ENCODE measurements at regions not wholly inside any gene's neighbourhood (a gene's known extent, or its start where the extent isn't known, plus 50 kb on each side); places are given as distances from the start of the nearest gene placed in this dataset.
"Not testable (repeated sequence)": the region's sequence is repeated elsewhere in the genome, so short reads cannot be mapped to it uniquely, and the experiment has no call there.

DNA sequence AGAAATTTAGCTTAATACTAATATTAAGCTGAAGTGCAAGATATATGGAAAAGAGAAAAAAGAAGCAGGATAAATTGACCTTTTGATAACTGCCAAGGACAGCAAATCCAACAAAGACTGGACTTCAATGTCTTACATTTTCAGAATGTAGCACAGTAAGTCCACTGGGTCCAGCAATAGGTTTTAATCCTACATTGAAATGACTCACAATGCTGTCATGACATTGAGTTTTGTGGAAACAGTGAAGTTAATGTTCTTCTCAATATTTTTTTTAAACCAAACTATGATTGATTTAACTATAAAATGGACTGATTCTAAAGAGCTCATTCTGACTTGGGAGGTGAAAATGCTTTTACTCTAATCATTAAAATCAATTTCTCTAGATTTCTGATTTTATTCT, 166.6 kb upstream of the ZNF717 start:
- TF ChIP-seq TOX (CRISPR knock-in tag; IDR thresholded peaks at IDR 0.05; ENCODE audit: borderline replicate concordance), result no peak
- TF ChIP-seq ZFP3 (CRISPR knock-in tag; IDR thresholded peaks at IDR 0.05), result no peak
- TF ChIP-seq ZFP30 (CRISPR knock-in tag; IDR thresholded peaks at IDR 0.05), result no peak
- TF ChIP-seq, protein P1, sequence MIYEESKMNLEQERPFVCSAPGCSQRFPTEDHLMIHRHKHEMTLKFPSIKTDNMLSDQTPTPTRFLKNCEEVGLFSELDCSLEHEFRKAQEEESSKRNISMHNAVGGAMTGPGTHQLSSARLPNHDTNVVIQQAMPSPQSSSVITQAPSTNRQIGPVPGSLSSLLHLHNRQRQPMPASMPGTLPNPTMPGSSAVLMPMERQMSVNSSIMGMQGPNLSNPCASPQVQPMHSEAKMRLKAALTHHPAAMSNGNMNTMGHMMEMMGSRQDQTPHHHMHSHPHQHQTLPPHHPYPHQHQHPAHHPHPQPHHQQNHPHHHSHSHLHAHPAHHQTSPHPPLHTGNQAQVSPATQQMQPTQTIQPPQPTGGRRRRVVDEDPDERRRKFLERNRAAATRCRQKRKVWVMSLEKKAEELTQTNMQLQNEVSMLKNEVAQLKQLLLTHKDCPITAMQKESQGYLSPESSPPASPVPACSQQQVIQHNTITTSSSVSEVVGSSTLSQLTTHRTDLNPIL (CRISPR knock-in tag; IDR thresholded peaks at IDR 0.05; ENCODE audit: low read depth), result no peak
- no peak for TF ChIP-seq CSDC2 (CRISPR knock-in tag; IDR thresholded peaks at IDR 0.05)
- no peak for ATAC-seq

- not testable (repeated sequence) for ATAC-seq
Measured at GRCh38 chr3:75960031-75960430, 174.7 kb upstream of the ZNF717 start.

- ATAC-seq, result not testable (repeated sequence)
Measured at GRCh38 chr3:75962054-75962453, 176.7 kb upstream of the ZNF717 start.

DNA sequence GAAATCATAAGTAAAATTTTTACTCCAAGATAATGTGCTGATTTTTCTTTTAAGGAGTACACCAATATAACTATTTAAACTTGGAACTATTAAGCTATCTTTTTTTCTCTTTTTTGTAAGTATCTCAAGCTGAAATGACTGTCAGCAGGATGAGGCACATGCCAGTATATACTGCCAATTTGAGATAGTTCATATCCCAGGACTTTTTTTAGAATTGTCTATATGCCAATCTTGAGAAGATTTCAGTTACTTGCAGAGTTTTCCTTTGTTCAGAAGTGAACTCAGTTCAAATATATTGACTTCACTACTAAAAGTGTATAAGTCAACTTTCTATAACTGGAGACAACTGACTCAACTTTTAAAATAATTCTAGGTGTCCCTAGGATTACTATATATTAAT, 181.7 kb upstream of the ZNF717 start:
- ATAC-seq, result no peak
- TF ChIP-seq ZNF70 (CRISPR knock-in tag; IDR thresholded peaks at IDR 0.05), result no peak
- TF ChIP-seq, protein P1 (CRISPR knock-in tag; IDR thresholded peaks at IDR 0.05; ENCODE audit: low read depth), result no peak

- TF ChIP-seq CSDC2 (CRISPR knock-in tag; IDR thresholded peaks at IDR 0.05), result no peak
- TF ChIP-seq, protein P1 (CRISPR knock-in tag; IDR thresholded peaks at IDR 0.05; ENCODE audit: low read depth), result no peak
- TF ChIP-seq BACH2 (CRISPR knock-in tag; IDR thresholded peaks at IDR 0.05; ENCODE audit: borderline replicate concordance), result no peak
- no peak for TF ChIP-seq ESRRG (CRISPR knock-in tag; IDR thresholded peaks at IDR 0.05)
- no peak for TF ChIP-seq ARNTL (CRISPR knock-in tag; IDR thresholded peaks at IDR 0.05; ENCODE audit: borderline replicate concordance, low read depth)
- no peak for TF ChIP-seq TSHZ2 (CRISPR knock-in tag; IDR thresholded peaks at IDR 0.05)
- no peak for TF ChIP-seq ZFP3 (CRISPR knock-in tag; IDR thresholded peaks at IDR 0.05)
- no peak for TF ChIP-seq ZNF565 (CRISPR knock-in tag; conservative IDR thresholded peaks at IDR 0.05; ENCODE audit: low read depth)
- no peak for TF ChIP-seq TOX (CRISPR knock-in tag; IDR thresholded peaks at IDR 0.05; ENCODE audit: borderline replicate concordance)
- TF ChIP-seq, protein P2, sequence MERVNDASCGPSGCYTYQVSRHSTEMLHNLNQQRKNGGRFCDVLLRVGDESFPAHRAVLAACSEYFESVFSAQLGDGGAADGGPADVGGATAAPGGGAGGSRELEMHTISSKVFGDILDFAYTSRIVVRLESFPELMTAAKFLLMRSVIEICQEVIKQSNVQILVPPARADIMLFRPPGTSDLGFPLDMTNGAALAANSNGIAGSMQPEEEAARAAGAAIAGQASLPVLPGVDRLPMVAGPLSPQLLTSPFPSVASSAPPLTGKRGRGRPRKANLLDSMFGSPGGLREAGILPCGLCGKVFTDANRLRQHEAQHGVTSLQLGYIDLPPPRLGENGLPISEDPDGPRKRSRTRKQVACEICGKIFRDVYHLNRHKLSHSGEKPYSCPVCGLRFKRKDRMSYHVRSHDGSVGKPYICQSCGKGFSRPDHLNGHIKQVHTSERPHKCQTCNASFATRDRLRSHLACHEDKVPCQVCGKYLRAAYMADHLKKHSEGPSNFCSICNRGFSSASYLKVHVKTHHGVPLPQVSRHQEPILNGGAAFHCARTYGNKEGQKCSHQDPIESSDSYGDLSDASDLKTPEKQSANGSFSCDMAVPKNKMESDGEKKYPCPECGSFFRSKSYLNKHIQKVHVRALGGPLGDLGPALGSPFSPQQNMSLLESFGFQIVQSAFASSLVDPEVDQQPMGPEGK (CRISPR knock-in tag; IDR thresholded peaks at IDR 0.05; ENCODE audit: borderline replicate concordance), result no peak
- no peak for TF ChIP-seq ZNF8 (CRISPR knock-in tag; IDR thresholded peaks at IDR 0.05)
- TF ChIP-seq ZC3H10 (CRISPR knock-in tag; IDR thresholded peaks at IDR 0.05), result no peak
- no peak for TF ChIP-seq TCF4 (CRISPR knock-in tag; IDR thresholded peaks at IDR 0.05; ENCODE audit: borderline replicate concordance)
- ATAC-seq, result no peak
Measured at GRCh38 chr3:75978686-75979085, 193.3 kb upstream of the ZNF717 start.

GRCh38 chr3:75981401-75981800, 196.1 kb upstream of the ZNF717 start:
- no peak for ATAC-seq
- TF ChIP-seq SNAI2 (CRISPR knock-in tag; IDR thresholded peaks at IDR 0.05), result no peak
- no peak for TF ChIP-seq PPARA (CRISPR knock-in tag; IDR thresholded peaks at IDR 0.05; ENCODE audit: borderline replicate concordance)
- TF ChIP-seq CSRNP3 (CRISPR knock-in tag; IDR thresholded peaks at IDR 0.05), result no peak
- TF ChIP-seq ZC3H10 (CRISPR knock-in tag; IDR thresholded peaks at IDR 0.05), result no peak

Data from SK-N-SH treated with all-trans-retinoic acid at 6 μM for 48 hours (cell line).